Fibroblast of villous mesenchyme (primary cell): ENCODE measurements at regions not wholly inside any gene's neighbourhood (a gene's known extent, or its start where the extent isn't known, plus 50 kb on each side); places are given as distances from the start of the nearest gene placed in this dataset.

ENCODE experiments used
- DNase-seq: peaks from one replicate; pipeline ENCODE4 v3.0.0-alpha.2; 2010; ENCODE audit warnings: low read depth
- H3K4me3 ChIP-seq: 2 replicates; pipeline ENCODE4 v1.5.1; 2011; ENCODE audit warnings: low read depth, mild to moderate bottlenecking, low read length
- CTCF ChIP-seq: IDR thresholded peaks from 2 replicates; pipeline ENCODE4 v1.5.1; 2012; ENCODE audit warnings: low read depth, mild to moderate bottlenecking, low read length; ENCODE audit not compliant: insufficient read depth

GRCh38 chr13:64165826-64166225 lies 2750.2 kb upstream of the PCDH20 start:
- no peak for TF ChIP-seq CTCF
- DNase-seq, result no peak
- H3K4me3 ChIP-seq, result no peak overlapping the region

- H3K4me3 ChIP-seq, result no peak overlapping the region
- no peak for DNase-seq
- no peak for TF ChIP-seq CTCF
Observed at GRCh38 chr13:64164435-64164834, 2748.8 kb upstream of the PCDH20 start.

- TF ChIP-seq CTCF, result no peak
- H3K4me3 ChIP-seq, result no peak overlapping the region
- DNase-seq, result no peak
Observed at GRCh38 chr13:64160479-64160878, 2744.8 kb upstream of the PCDH20 start.

GRCh38 chr13:64158908-64159307 lies 2743.3 kb upstream of the PCDH20 start:
- no peak overlapping the region for H3K4me3 ChIP-seq
- peak; percentile 23 for DNase-seq
- no peak for TF ChIP-seq CTCF

- no peak overlapping the region for H3K4me3 ChIP-seq
- DNase-seq, result peak; percentile 3
- TF ChIP-seq CTCF, result no peak
Observed at GRCh38 chr13:64154514-64154913, 2738.9 kb upstream of the PCDH20 start.

GRCh38 chr13:64130600-64130999 lies 2715.0 kb upstream of the PCDH20 start:
- H3K4me3 ChIP-seq, result no peak overlapping the region
- TF ChIP-seq CTCF, result no peak
- no peak for DNase-seq

GRCh38 chr13:64130171-64130570 lies 2714.5 kb upstream of the PCDH20 start:
- no peak for TF ChIP-seq CTCF
- H3K4me3 ChIP-seq, result no peak overlapping the region
- no peak for DNase-seq
